H1 (cell line): ENCODE measurements at regions not wholly inside any gene's neighbourhood (a gene's known extent, or its start where the extent isn't known, plus 50 kb on each side); places are given as distances from the start of the nearest gene placed in this dataset.
A peak's percentile ranks its signal among the peaks of the same experiment; 100 is the strongest.

ENCODE experiments used
- CTCF ChIA-PET: fragments of 300-600 bp; sonication (Branson Sonifier 250); formaldehyde crosslinking; loops from one replicate; lab custom pipeline; 2021; ENCODE audit not compliant: partially characterized antibody; lab: Charles Lee
- POLR2A ChIA-PET: fragments of 300-600 bp; sonication (Branson Sonifier 250); formaldehyde crosslinking; loops from one replicate; lab custom pipeline; 2021; ENCODE audit warnings: inconsistent platforms; ENCODE audit not compliant: partially characterized antibody; lab: Charles Lee
- DNase-seq, 2 experiments: peaks; one replicate each; pipeline versions ENCODE4 v3.0.0 to v3.0.0-alpha.2; 2010 to 2022; ENCODE audit warnings: low spot score in 2 of 2, low read depth in 1 of 2, mixed read lengths in 1 of 2
- FAIRE-seq: peaks from 2 replicates; lab custom pipeline; 2011; peaks lifted over from hg19 to GRCh38; lab: Jason Lieb, UNC
- H2AFZ ChIP-seq: 2 replicates; pipeline ENCODE4 v1.8.1; 2012; ENCODE audit warnings: low read length, inconsistent platforms
- H2AK5ac ChIP-seq: 2 replicates; pipeline ENCODE4 v1.6.1; 2013; ENCODE audit warnings: low read depth, low read length
- H2BK120ac ChIP-seq: replicated peaks from 2 replicates; pipeline ENCODE3; 2013; ENCODE audit warnings: low read depth, low read length, inconsistent platforms
- H2BK12ac ChIP-seq: 2 replicates; pipeline ENCODE4 v1.6.1; 2013; ENCODE audit warnings: low read depth, low read length
- H2BK15ac ChIP-seq: 2 replicates; pipeline ENCODE4 v1.6.1; 2013; ENCODE audit warnings: low read length
- H2BK20ac ChIP-seq: 2 replicates; pipeline ENCODE4 v1.6.1; 2013; ENCODE audit warnings: low read length
- H2BK5ac ChIP-seq: 2 replicates; pipeline ENCODE4 v1.6.1; 2013; ENCODE audit warnings: low read depth, low read length
- H3K14ac ChIP-seq: 2 replicates; pipeline ENCODE4 v1.6.1; 2013; ENCODE audit warnings: inconsistent platforms; ENCODE audit not compliant: insufficient read length
- H3K18ac ChIP-seq: 2 replicates; pipeline ENCODE4 v1.6.1; 2013; ENCODE audit warnings: low read length; ENCODE audit errors: extremely low read depth
- H3K23ac ChIP-seq: 2 replicates; pipeline ENCODE4 v1.6.1; 2013; ENCODE audit warnings: inconsistent platforms; ENCODE audit not compliant: insufficient read length
- H3K23me2 ChIP-seq: 2 replicates; pipeline ENCODE4 v1.6.1; 2013; ENCODE audit warnings: low read depth, low read length
- H3K27ac ChIP-seq: 2 replicates; pipeline ENCODE4 v1.6.1; 2011; ENCODE audit warnings: low read depth, low read length, inconsistent platforms
- H3K27me3 ChIP-seq, 4 experiments: replicated peaks in 1 of 4; 1 replicate in 1 of 4; 2 replicates in 3 of 4; pipeline versions ENCODE4 v1.6.1 to v1.8.1; 2011 to 2013; ENCODE audit warnings: low read length in 3 of 4, mild to moderate bottlenecking in 3 of 4, inconsistent platforms in 2 of 4, mixed read lengths in 2 of 4, moderate library complexity in 1 of 4; ENCODE audit not compliant: control insufficient read depth in 3 of 4, insufficient read depth in 3 of 4; ENCODE audit errors: extremely low read depth in 1 of 4
- H3K36me3 ChIP-seq, 4 experiments: 2 replicates each; pipeline versions ENCODE4 v1.6.1 to v1.8.1; 2011 to 2013; ENCODE audit warnings: mild to moderate bottlenecking in 4 of 4, low read length in 3 of 4, moderate library complexity in 2 of 4, control low read depth in 1 of 4, inconsistent platforms in 1 of 4; ENCODE audit not compliant: insufficient read depth in 4 of 4, control insufficient read depth in 2 of 4
- H3K4ac ChIP-seq: replicated peaks from 2 replicates; pipeline ENCODE3; 2013; ENCODE audit warnings: low read length, low read depth, mixed read lengths, inconsistent platforms; ENCODE audit not compliant: insufficient read length
- H3K4me1 ChIP-seq, 4 experiments: replicated peaks in 1 of 4; 1 replicate in 1 of 4; 2 replicates in 3 of 4; pipeline versions ENCODE4 v1.6.1 to v1.8.1; 2011 to 2013; ENCODE audit warnings: low read length in 3 of 4, inconsistent platforms in 2 of 4, mixed read lengths in 1 of 4; ENCODE audit not compliant: insufficient read depth in 4 of 4, control insufficient read depth in 3 of 4
- H3K4me2 ChIP-seq, 2 experiments: 2 replicates each; pipeline versions ENCODE4 v1.6.1 to v1.8.1; 2011 to 2013; ENCODE audit warnings: low read depth in 2 of 2, low read length in 2 of 2, control low read depth in 1 of 2, inconsistent platforms in 1 of 2, mild to moderate bottlenecking in 1 of 2; ENCODE audit not compliant: insufficient read depth in 1 of 2
- H3K4me3 ChIP-seq, 4 experiments: fragments of 200-600, 300-600 bp in 1 of 4; sonication (generic), shearing (Covaris generic), sonication (Bioruptor Twin) in 1 of 4; 2 replicates each; pipeline versions ENCODE4 v1.5.1 to v1.8.1; 2011 to 2016; ENCODE audit warnings: low read length in 4 of 4, low read depth in 3 of 4, control low read depth in 2 of 4, inconsistent platforms in 2 of 4, mild to moderate bottlenecking in 2 of 4, mixed read lengths in 1 of 4, moderate library complexity in 1 of 4; ENCODE audit not compliant: insufficient read depth in 2 of 4; ENCODE audit errors: extremely low read depth in 1 of 4
- H3K56ac ChIP-seq: replicated peaks from 2 replicates; pipeline ENCODE3; 2013; ENCODE audit warnings: low read depth, mild to moderate bottlenecking, mixed read lengths, low read length, inconsistent platforms; ENCODE audit not compliant: insufficient read length
- H3K79me1 ChIP-seq: 2 replicates; pipeline ENCODE4 v1.6.1; 2013; ENCODE audit warnings: low read depth, low read length, control low read depth
- H3K79me2 ChIP-seq, 2 experiments: 2 replicates each; pipeline versions ENCODE4 v1.6.1 to v1.8.1; 2012 to 2013; ENCODE audit warnings: low read length in 2 of 2, mild to moderate bottlenecking in 2 of 2, inconsistent platforms in 1 of 2; ENCODE audit not compliant: insufficient read depth in 2 of 2, control insufficient read depth in 1 of 2
- H3K9ac ChIP-seq, 4 experiments: replicated peaks in 1 of 4; 1 replicate in 1 of 4; 2 replicates in 3 of 4; pipeline versions ENCODE4 v1.6.1 to v1.8.1; 2011 to 2013; ENCODE audit warnings: low read depth in 3 of 4, low read length in 3 of 4, control low read depth in 2 of 4, mild to moderate bottlenecking in 2 of 4, moderate library complexity in 2 of 4, inconsistent platforms in 1 of 4; ENCODE audit errors: extremely low read depth in 1 of 4
- H3K9me3 ChIP-seq, 2 experiments: 2 replicates each; pipeline versions ENCODE4 v1.6.1 to v1.8.1; 2012 to 2013; ENCODE audit warnings: mild to moderate bottlenecking in 2 of 2, moderate library complexity in 2 of 2, control low read depth in 1 of 2, inconsistent platforms in 1 of 2, low read depth in 1 of 2, low read length in 1 of 2, mixed read lengths in 1 of 2; ENCODE audit not compliant: insufficient read depth in 2 of 2
- H4K20me1 ChIP-seq, 2 experiments: replicated peaks in 1 of 2; 2 replicates each; pipeline versions ENCODE3 to v1.8.1; 2011 to 2013; ENCODE audit warnings: inconsistent platforms in 2 of 2, low read length in 2 of 2, mild to moderate bottlenecking in 1 of 2; ENCODE audit not compliant: insufficient read depth in 2 of 2, control insufficient read depth in 1 of 2
- H4K5ac ChIP-seq: 2 replicates; pipeline ENCODE4 v1.6.1; 2013; ENCODE audit warnings: low read length, low read depth, mixed read lengths, inconsistent platforms; ENCODE audit not compliant: insufficient read length
- H4K8ac ChIP-seq: 2 replicates; pipeline ENCODE4 v1.8.0; 2013; ENCODE audit warnings: mild to moderate bottlenecking, moderate library complexity, low read length, inconsistent platforms; ENCODE audit not compliant: insufficient read depth; ENCODE audit errors: extremely low read depth
- H4K91ac ChIP-seq: replicated peaks from 2 replicates; pipeline ENCODE3; 2013; ENCODE audit warnings: low read length, mixed read lengths, inconsistent platforms; ENCODE audit not compliant: insufficient read length
- EGR1 ChIP-seq: IDR thresholded peaks from 2 replicates; pipeline ENCODE4 v1.6.1; 2011; ENCODE audit warnings: low read depth, low read length, borderline replicate concordance
- EP300 ChIP-seq, 2 experiments: IDR thresholded peaks; 1 replicate in 1 of 2; 2 replicates in 1 of 2; pipeline ENCODE4 v1.6.1; 2011 to 2012; ENCODE audit warnings: low read depth in 2 of 2, low read length in 2 of 2, mild to moderate bottlenecking in 2 of 2, borderline replicate concordance in 1 of 2, inconsistent platforms in 1 of 2, moderate library complexity in 1 of 2
- WGBS, 2 experiments: shearing (Covaris generic) in 1 of 2; methylation state at CpG; one replicate each; pipeline versions ENCODE4 v1.1.6 to v1.1.7; 2013 to 2015; ENCODE audit warnings: low lambda C conversion rate in 2 of 2, mixed read lengths in 2 of 2, inconsistent platforms in 1 of 2, low coverage in 1 of 2, missing lambda C conversion rate in 1 of 2; ENCODE audit not compliant: insufficient replicate concordance in 2 of 2, insufficient coverage in 1 of 2, insufficient read length in 1 of 2; ENCODE audit errors: extremely low coverage in 1 of 2, missing lambda C conversion rate in 1 of 2; 5-methylcytosine and 5-hydroxymethylcytosine counted together
- TF ChIP-seq, protein P1 (sequence below), 3 experiments: IDR thresholded peaks; 1 replicate in 2 of 3; 2 replicates in 1 of 3; pipeline versions ENCODE4 v1.5.1 to v1.6.1; 2011; ENCODE audit warnings: low read length in 3 of 3, mild to moderate bottlenecking in 3 of 3, inconsistent platforms in 2 of 3, low read depth in 1 of 3, moderate library complexity in 1 of 3; ENCODE audit not compliant: insufficient read depth in 1 of 3; ENCODE audit errors: control extremely low read depth in 1 of 3

DNA sequence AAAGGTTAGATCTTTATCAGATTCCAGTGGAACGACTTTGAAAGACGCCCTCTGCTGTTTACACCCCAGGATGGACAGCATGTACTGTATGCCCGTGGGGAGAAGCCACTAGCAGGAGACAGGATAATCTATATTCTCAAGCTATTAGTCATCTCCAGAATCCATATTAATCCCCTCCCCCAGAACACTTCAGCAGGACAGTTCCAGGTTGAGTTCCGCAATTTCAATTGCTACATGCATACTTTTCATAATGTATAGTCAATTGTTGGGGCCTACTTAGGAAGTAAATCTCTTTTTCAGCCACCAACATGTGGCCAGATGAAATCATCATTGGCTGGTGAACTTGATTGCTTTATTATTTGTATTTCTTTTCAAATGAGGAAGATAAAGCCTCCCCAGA is 313.1 kb upstream of the SMIM30 start:
- Histone ChIP-seq H3K4ac (no peak overlapping the region), H2AK5ac (no peak overlapping the region), H3K4me2 (no peak overlapping the region), H4K91ac (no peak overlapping the region), H3K36me3 (no peaks in the 10 kb centered on the region), H3K56ac (no peak overlapping the region), H4K20me1 (no peaks in the 10 kb centered on the region), H3K79me2 (no peaks in the 10 kb centered on the region), H3K79me1 (no peaks in the 10 kb centered on the region), H2AFZ (no peak overlapping the region), H3K27ac (no peak overlapping the region), H2BK120ac (no peak overlapping the region), H2BK15ac (no peak overlapping the region), H3K18ac (no peak overlapping the region), H3K27me3 (no peaks in the 10 kb centered on the region), H4K5ac (no peak overlapping the region), H3K4me3 (no peak overlapping the region), H3K23me2 (no peaks in the 10 kb centered on the region), H3K23ac (no peak overlapping the region), H3K4me1 (no peaks in the 10 kb centered on the region), H2BK12ac (no peak overlapping the region), H4K8ac (no peak overlapping the region), H3K9ac (no peak overlapping the region), H2BK20ac (no peak overlapping the region), H3K9me3 (0 out of 4 replicates have a peak, but pooled peaks cover 0 to 2% of the 10 kb centered on the region in 2 experiments), H3K14ac (no peak overlapping the region), H2BK5ac (no peak overlapping the region)
- FAIRE-seq (no peak), DNase-seq (no peak)
- WGBS, 2 experiments: 91% methylated on average over 4 of the region's 4 CpGs; no CpG with 5 or more reads in 1 of the 2 experiments
- ChIA-PET POLR2A (no interaction called here), CTCF (interaction anchor here (1.0 kb wide), 1 partner anchor 9 kb away, joined by 3 read pairs; no protein-coding TSS in a partner anchor)
- TF ChIP-seq EP300 (IDR thresholded peaks at IDR 0.05; ENCODE audit: borderline replicate concordance in 1 of 2, low read depth in 2 of 2, low read length in 2 of 2): no peak
- TF ChIP-seq, protein P1, sequence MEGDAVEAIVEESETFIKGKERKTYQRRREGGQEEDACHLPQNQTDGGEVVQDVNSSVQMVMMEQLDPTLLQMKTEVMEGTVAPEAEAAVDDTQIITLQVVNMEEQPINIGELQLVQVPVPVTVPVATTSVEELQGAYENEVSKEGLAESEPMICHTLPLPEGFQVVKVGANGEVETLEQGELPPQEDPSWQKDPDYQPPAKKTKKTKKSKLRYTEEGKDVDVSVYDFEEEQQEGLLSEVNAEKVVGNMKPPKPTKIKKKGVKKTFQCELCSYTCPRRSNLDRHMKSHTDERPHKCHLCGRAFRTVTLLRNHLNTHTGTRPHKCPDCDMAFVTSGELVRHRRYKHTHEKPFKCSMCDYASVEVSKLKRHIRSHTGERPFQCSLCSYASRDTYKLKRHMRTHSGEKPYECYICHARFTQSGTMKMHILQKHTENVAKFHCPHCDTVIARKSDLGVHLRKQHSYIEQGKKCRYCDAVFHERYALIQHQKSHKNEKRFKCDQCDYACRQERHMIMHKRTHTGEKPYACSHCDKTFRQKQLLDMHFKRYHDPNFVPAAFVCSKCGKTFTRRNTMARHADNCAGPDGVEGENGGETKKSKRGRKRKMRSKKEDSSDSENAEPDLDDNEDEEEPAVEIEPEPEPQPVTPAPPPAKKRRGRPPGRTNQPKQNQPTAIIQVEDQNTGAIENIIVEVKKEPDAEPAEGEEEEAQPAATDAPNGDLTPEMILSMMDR (IDR thresholded peaks at IDR 0.05; ENCODE audit: control extremely low read depth in 1 of 3, insufficient read depth in 1 of 3, low read depth in 1 of 3, low read length in 3 of 3): peak in 1 of 3 experiments; percentile 5; a peak in 1 of 4 replicates
- no peak for TF ChIP-seq EGR1
